Activated naive CD8-positive, alpha-beta T cell treated with anti-CD3 and anti-CD28 coated beads for 36 hours (primary cell): ENCODE measurements at regions not wholly inside any gene's neighbourhood (a gene's known extent, or its start where the extent isn't known, plus 50 kb on each side); places are given as distances from the start of the nearest gene placed in this dataset.

Source experiments
- DNase-seq: peaks from one replicate; pipeline ENCODE4 v3.0.0; 2021
- H3K27ac Mint-ChIP-seq: one replicate; pipeline ENCODE4 v1.8.0; 2022; ENCODE audit warnings: mild to moderate bottlenecking, moderate library complexity, mixed read lengths
- H3K27me3 Mint-ChIP-seq: one replicate; pipeline ENCODE4 v1.8.0; 2022; ENCODE audit warnings: mild to moderate bottlenecking, mixed read lengths
- H3K36me3 Mint-ChIP-seq: one replicate; pipeline ENCODE4 v1.8.0; 2021; ENCODE audit warnings: mild to moderate bottlenecking, mixed read lengths
- H3K4me1 Mint-ChIP-seq: one replicate; pipeline ENCODE4 v1.8.0; 2021; ENCODE audit warnings: mixed read lengths
- H3K4me3 Mint-ChIP-seq: one replicate; pipeline ENCODE4 v1.8.0; 2022; ENCODE audit warnings: mild to moderate bottlenecking, moderate library complexity, mixed read lengths
- H3K9me3 Mint-ChIP-seq: one replicate; pipeline ENCODE4 v1.8.0; 2022; ENCODE audit warnings: mixed read lengths

DNA sequence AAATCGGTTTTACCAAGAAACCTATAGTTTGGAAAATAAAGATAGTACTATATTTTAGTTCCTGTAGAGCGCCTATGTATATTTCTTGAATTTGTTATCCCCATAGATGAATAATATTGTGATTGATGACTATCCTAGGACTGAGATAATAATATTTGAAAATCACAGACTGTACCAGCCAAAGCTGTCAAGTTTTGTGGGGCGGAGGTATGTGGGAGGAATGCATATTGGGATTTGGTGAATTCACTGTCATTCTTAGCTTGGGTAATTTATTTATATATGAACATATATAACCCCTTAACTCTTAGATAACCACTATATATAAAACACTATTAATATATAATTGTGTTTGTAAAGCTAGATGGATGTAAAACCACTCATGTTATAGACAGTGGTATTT is 205.5 kb upstream of the ARSJ start:
- Mint-ChIP-seq H3K36me3 (no peaks in the 10 kb centered on the region), H3K27me3 (no peaks in the 10 kb centered on the region), H3K4me3 (no peak overlapping the region), H3K4me1 (peaks cover 2% of the 10 kb centered on the region), H3K9me3 (peaks cover 9% of the 10 kb centered on the region), H3K27ac (no peak overlapping the region)
- DNase-seq, result no peak

- no peak for DNase-seq
- Mint-ChIP-seq H3K9me3 (peaks cover 4% of the 10 kb centered on the region), H3K27ac (no peak overlapping the region), H3K4me3 (no peak overlapping the region), H3K36me3 (no peaks in the 10 kb centered on the region), H3K27me3 (peaks cover under 1% of the 10 kb centered on the region), H3K4me1 (no peaks in the 10 kb centered on the region)
These were observed 208.1 kb upstream of the ARSJ start for GRCh38 chr4:114187592-114187991.

DNA sequence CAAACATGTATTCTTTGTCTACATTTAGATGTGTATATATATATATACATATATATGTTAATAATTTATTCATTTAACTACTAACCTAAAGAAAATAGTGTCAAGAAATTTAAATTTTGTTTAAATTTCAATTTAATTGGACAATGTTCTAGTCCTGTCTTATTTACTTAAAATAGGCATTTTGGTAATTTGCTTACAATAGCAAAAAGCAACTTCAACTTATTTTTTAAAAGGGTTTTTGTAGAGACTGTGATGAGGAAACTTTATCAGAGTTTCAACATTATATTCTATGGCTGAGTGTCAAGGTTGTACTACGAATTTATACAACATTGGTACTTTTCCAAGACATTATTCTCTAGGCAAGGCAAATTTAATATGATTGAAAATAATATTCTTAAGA is 212.0 kb upstream of the ARSJ start:
- no peak overlapping the region for H3K27ac Mint-ChIP-seq

GRCh38 chr4:114192854-114193253 is 213.4 kb upstream of the ARSJ start:
- H3K9me3 Mint-ChIP-seq, result peaks cover 1% of the 10 kb centered on the region
- H3K27ac Mint-ChIP-seq, result no peak overlapping the region
- no peaks in the 10 kb centered on the region for H3K4me1 Mint-ChIP-seq
- H3K36me3 Mint-ChIP-seq, result no peaks in the 10 kb centered on the region
- peaks cover 17% of the 10 kb centered on the region for H3K27me3 Mint-ChIP-seq
- no peak for DNase-seq
- no peak overlapping the region for H3K4me3 Mint-ChIP-seq

More for the DNA sequence above, 212.0 kb upstream of the ARSJ start:
- no peak for DNase-seq
- Mint-ChIP-seq H3K9me3 (peaks cover 1% of the 10 kb centered on the region), H3K27me3 (peaks cover 17% of the 10 kb centered on the region), H3K36me3 (no peaks in the 10 kb centered on the region), H3K4me3 (no peak overlapping the region), H3K4me1 (no peaks in the 10 kb centered on the region)

GRCh38 chr4:114193624-114194399 is 214.4 kb upstream of the ARSJ start:
- DNase-seq, result no peak
- H3K9me3 Mint-ChIP-seq, result peaks cover 1% of the 10 kb centered on the region
- H3K36me3 Mint-ChIP-seq, result no peaks in the 10 kb centered on the region
- H3K27me3 Mint-ChIP-seq, result peaks cover 17% of the 10 kb centered on the region
- H3K4me1 Mint-ChIP-seq, result no peaks in the 10 kb centered on the region
- H3K27ac Mint-ChIP-seq, result no peak overlapping the region
- H3K4me3 Mint-ChIP-seq, result no peak overlapping the region

DNA sequence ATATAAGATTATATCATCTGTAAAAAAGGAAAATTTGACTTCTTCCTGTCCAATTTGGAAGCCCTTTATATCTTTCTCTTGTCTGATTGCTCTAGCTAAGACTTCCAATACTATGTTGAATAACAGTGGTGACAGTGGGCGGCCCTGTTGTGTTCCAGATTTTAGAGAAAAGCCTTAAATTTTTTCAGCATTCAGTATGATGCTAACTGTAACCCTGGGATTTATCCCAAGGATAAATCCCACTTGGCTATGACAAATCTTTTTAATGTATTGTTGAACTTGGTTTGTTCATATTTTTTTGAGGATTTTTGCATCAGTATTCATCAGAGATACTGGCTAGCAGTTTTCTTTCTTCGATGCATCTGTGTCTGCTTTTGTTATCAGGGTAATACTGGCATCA is 217.2 kb upstream of the ARSJ start:
- peaks cover 17% of the 10 kb centered on the region for H3K27me3 Mint-ChIP-seq
- DNase-seq, result no peak
- H3K27ac Mint-ChIP-seq, result no peak overlapping the region
- H3K36me3 Mint-ChIP-seq, result no peaks in the 10 kb centered on the region
- H3K4me3 Mint-ChIP-seq, result no peak overlapping the region
- no peaks in the 10 kb centered on the region for H3K4me1 Mint-ChIP-seq
- no peaks in the 10 kb centered on the region for H3K9me3 Mint-ChIP-seq

GRCh38 chr4:114200026-114200425 is 220.6 kb upstream of the ARSJ start:
- H3K4me3 Mint-ChIP-seq, result no peak overlapping the region
- H3K27me3 Mint-ChIP-seq, result peaks cover 6% of the 10 kb centered on the region
- H3K4me1 Mint-ChIP-seq, result no peaks in the 10 kb centered on the region
- H3K36me3 Mint-ChIP-seq, result no peaks in the 10 kb centered on the region
- H3K9me3 Mint-ChIP-seq, result no peaks in the 10 kb centered on the region
- no peak overlapping the region for H3K27ac Mint-ChIP-seq
- no peak for DNase-seq

DNA sequence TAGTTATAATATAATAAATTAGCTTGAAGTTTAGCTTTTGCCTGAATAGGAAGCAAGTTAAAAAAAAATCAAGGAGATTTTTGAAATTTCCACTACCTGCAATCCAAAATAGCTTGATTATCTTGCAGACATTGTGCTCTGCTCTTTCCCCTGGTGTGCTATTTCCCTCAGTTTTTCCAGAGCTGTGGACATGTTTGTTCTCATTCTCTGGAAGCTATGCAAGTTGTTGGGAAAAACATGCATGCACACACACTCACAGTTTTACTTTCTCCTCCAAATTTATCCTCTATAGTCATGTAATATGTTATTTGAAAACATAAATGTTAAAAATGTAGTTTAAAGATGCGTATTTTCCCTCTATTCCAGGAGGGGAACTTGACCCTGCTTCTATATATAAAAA is 225.8 kb upstream of the ARSJ start:
- Mint-ChIP-seq H3K4me3 (no peak overlapping the region), H3K9me3 (no peaks in the 10 kb centered on the region), H3K27me3 (peaks cover 4% of the 10 kb centered on the region), H3K36me3 (no peaks in the 10 kb centered on the region), H3K27ac (no peak overlapping the region), H3K4me1 (no peaks in the 10 kb centered on the region)
- DNase-seq, result no peak

- Mint-ChIP-seq H3K9me3 (no peaks in the 10 kb centered on the region), H3K4me3 (no peak overlapping the region), H3K4me1 (no peaks in the 10 kb centered on the region), H3K27ac (no peak overlapping the region), H3K36me3 (no peaks in the 10 kb centered on the region), H3K27me3 (peaks cover 3% of the 10 kb centered on the region)
- DNase-seq, result no peak
These were observed 229.2 kb upstream of the ARSJ start for GRCh38 chr4:114208574-114209151.

DNA sequence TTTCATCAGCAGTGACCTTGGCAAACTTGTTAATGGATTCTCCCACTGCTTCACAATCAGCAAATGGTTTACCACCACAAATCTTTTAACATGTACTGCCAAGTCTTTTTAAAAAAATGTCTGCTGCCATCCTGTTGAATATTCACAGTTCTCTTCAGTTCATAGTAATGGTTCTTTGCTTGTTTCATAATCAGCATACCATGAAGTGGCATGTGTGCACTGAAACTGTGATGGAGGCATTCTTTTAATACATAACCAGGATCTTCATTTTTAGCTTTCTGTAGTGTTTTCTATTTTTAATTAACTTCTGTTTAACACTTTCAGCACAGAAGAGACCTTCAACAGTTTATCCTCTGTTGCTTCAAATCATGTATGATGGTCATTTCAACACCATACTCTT is 230.1 kb upstream of the ARSJ start:
- H3K9me3 Mint-ChIP-seq, result no peaks in the 10 kb centered on the region
- no peak overlapping the region for H3K4me3 Mint-ChIP-seq
- H3K27ac Mint-ChIP-seq, result no peak overlapping the region
- DNase-seq, result no peak
- H3K4me1 Mint-ChIP-seq, result no peaks in the 10 kb centered on the region
- no peaks in the 10 kb centered on the region for H3K36me3 Mint-ChIP-seq
- H3K27me3 Mint-ChIP-seq, result no peaks in the 10 kb centered on the region

DNA sequence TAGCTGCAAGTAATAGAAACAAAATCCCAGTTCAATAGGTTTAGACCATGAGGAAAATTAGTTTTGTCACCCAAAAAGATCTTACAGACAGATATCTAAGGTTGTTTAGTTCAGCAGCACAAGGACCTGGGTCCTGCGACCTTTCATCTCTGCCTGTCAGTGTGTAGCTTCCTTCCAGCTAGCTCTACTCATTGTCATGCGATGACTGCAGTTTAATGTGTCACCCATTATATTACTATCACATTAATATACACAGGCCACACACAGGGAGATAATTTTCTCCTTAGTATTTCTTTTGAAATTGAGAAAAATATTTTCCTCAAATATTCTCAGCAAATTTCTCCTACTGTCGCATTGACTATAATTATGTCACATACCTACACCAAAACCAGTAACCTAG is 232.1 kb upstream of the ARSJ start:
- no peak overlapping the region for H3K4me3 Mint-ChIP-seq
- H3K4me1 Mint-ChIP-seq, result no peaks in the 10 kb centered on the region
- no peaks in the 10 kb centered on the region for H3K36me3 Mint-ChIP-seq
- H3K27me3 Mint-ChIP-seq, result peaks cover 11% of the 10 kb centered on the region
- H3K27ac Mint-ChIP-seq, result no peak overlapping the region
- H3K9me3 Mint-ChIP-seq, result peaks cover 1% of the 10 kb centered on the region
- no peak for DNase-seq

- DNase-seq, result no peak
- Mint-ChIP-seq H3K4me3 (no peak overlapping the region), H3K27ac (no peak overlapping the region), H3K36me3 (no peaks in the 10 kb centered on the region), H3K9me3 (peaks cover 1% of the 10 kb centered on the region), H3K27me3 (peaks cover 21% of the 10 kb centered on the region), H3K4me1 (no peaks in the 10 kb centered on the region)
These were observed 237.8 kb upstream of the ARSJ start for GRCh38 chr4:114217150-114217817.

DNA sequence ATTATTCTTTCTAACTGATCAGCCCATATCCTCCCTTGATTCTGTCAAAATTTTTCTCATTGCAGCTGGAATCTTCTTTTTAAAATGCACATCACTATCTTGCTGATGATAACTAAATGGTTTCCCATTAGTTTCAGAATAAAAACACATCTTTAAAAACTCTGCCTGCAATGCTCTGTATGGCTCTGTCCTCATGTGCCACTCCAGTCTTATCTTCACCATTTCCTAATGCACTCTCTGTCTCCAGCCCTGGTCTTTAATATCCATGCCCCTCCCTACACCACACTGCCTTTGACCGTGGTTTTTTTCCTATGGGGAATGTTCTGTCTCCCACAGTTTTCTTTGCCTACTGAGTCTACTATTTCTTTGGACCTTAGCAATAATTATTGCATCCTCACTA is 244.1 kb upstream of the ARSJ start:
- no peak overlapping the region for H3K4me3 Mint-ChIP-seq
- H3K36me3 Mint-ChIP-seq, result no peaks in the 10 kb centered on the region
- no peaks in the 10 kb centered on the region for H3K9me3 Mint-ChIP-seq
- no peak for DNase-seq
- no peaks in the 10 kb centered on the region for H3K4me1 Mint-ChIP-seq
- H3K27me3 Mint-ChIP-seq, result peaks cover 3% of the 10 kb centered on the region
- H3K27ac Mint-ChIP-seq, result no peak overlapping the region

DNA sequence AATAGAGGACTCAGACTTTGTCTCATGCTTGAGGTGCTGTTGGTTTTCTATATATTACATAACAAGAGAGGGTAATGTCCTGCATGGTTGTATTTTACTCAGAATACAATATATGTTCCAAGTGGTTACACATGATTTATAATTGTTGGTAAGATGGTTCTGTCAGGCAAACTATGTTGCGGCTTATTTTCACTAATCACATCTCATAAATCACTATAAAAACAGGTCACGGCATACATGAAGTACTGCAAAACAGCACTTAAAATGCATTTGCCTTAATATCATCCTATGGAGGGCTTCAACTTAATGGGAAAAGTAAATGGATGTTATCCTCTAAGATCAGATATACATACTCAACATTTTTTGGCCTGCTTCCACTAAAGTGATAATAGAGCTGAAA is 246.0 kb upstream of the ARSJ start:
- Mint-ChIP-seq H3K4me3 (no peak overlapping the region), H3K9me3 (no peaks in the 10 kb centered on the region), H3K27ac (no peak overlapping the region), H3K36me3 (no peaks in the 10 kb centered on the region), H3K4me1 (no peaks in the 10 kb centered on the region), H3K27me3 (no peaks in the 10 kb centered on the region)
- no peak for DNase-seq

DNA sequence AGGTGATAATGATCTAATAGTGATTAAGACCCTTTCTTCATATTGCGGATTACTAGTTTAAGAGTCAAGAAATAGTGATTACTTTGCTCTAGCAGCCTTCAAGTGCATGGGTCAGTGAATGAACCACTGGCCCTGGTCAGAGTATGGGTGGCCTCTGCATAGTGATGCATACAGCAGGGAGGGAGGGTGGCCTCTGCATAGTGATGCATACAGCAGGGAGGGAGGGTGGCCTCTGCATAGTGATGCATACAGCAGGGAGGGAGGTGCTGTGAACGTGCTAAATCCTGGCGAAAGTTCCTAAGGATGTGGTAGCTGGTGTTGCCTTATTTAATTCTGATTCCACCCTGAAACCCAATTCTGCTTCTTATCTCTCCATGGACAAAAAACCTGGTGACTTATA is 246.7 kb upstream of the ARSJ start:
- Mint-ChIP-seq H3K27me3 (no peaks in the 10 kb centered on the region), H3K9me3 (no peaks in the 10 kb centered on the region), H3K36me3 (no peaks in the 10 kb centered on the region), H3K27ac (no peak overlapping the region), H3K4me3 (no peak overlapping the region), H3K4me1 (no peaks in the 10 kb centered on the region)
- DNase-seq, result no peak
